ENCODE measurements at regions not wholly inside any gene's neighbourhood (a gene's known extent, or its start where the extent isn't known, plus 50 kb on each side); places are given as distances from the start of the nearest gene placed in this dataset.

- DNase-seq = no peak
Observed at GRCh38 chr2:156864325-156864724, 393.2 kb upstream of the GALNT5 start.

DNA sequence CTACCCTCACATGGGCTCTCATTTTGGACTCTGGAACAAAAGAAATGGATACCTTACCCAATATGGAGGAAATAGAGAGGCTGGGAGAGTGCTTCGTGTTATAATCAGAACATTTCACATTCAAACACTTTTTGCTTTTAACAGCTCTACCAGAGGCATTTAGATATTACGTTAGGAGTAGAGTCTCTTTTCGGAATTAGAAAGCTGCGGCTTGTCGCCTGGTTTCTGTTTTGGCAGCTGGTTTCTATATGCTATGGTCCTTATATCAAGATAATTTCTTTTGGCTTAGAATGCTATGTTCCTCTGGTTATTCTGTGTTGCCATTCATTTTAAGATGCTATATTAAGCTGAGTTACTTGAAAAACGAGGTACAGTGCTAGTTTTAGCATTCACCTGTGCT lies 392.8 kb upstream of the GALNT5 start:
- no peak for DNase-seq

- no peak for DNase-seq
Observed at GRCh38 chr2:156867201-156867600, 390.3 kb upstream of the GALNT5 start.

GRCh38 chr2:156874707-156875106 lies 382.8 kb upstream of the GALNT5 start:
- DNase-seq = no peak

DNA sequence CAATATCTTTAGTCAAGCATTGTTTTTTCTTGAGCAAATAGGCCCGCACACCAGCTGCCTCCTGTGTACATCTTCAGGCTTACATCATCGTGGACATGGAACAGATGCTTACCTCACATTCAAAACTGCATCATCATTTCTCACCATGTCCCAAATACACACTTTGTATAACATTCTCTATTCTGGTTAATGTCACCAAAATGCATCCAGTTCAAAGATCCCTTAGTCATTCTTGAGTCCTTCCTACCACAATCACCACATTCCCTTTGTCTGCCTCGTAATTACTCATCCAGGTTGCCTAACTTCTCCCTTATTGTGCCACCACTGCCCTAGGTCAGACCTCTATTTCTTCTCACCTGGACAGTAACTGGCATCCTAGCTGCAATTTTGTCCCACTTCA lies 373.7 kb upstream of the GALNT5 start:
- no peak for DNase-seq

DNA sequence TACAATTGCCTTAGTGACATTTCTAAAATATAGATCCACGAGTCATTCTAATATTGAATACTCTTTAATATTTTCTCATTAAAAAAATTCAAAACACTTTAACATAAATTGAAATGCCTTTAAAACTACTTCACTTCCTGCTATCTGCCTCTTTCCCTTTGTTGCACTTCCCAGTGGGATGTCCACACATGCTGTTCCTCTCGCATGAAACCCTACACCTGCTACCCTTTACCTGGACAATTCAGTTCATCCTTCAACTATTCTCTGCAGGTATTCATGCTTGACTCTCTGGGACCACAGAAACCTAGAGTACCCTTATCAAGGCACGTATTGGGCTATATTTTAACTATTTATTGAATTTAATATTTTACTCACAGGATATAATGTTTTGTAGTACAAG lies 373.3 kb upstream of the GALNT5 start:
- no peak for DNase-seq

- DNase-seq = no peak
Observed at GRCh38 chr2:156890529-156891148, 366.9 kb upstream of the GALNT5 start.

- no peak for DNase-seq
Observed at GRCh38 chr2:156891609-156892008, 365.9 kb upstream of the GALNT5 start.

DNA sequence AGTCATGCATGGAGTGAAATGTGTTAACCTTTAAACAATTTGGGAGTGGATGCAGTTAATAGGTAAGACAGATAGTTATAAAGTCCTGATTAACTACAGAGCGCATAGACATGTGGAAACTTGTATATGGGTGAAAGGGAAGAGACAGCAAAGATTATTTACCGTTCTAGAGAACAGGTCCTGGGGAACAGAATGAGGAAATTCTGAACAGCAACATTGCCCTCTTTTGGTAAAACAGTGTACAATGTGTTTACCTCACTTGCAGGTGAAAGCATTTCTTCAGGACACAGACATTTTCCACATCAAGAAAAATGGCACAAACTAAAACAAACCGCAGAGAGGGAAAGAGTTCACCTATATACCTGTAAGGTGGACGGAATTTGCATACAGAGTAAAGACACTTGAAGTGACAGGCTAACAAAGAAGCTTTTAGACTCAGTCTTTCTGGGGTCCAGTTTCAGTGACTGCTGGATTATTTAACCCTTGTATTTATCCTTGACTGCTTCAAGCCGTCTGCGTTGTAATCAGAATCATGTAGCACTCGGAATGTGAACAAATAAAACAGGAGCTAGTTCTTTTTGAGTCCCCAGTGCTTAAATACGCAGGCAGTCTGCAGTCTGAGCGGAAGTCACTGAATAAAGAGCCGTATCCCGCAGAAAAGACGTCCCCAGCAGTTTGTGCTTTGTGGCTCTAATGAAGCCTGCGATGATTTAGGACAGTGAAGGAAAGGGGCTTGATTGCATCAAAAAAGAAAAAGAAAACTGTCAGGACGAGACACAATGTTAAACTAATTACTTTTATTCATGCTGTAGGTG lies 364.8 kb upstream of the GALNT5 start:
- DNase-seq = peak; percentile 25

DNA sequence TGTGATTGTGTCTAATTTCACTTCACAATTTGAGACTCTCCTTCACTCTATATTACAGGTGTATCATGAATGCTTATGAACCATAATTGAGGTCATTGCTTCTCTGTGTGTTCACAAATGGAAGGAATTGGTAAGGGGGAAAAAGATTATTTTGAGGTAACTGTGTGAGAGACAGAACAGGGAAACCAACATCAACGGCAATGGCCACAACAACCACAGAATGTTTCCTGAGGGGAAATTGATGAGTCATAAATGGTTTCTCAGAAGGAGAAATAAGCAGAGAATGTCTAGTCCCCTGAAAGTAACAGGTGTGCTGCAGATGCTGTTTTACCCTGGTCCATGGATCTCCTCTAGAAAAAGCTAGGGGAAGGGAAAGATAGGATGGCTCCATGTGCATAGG lies 361.2 kb upstream of the GALNT5 start:
- no peak for DNase-seq

DNA sequence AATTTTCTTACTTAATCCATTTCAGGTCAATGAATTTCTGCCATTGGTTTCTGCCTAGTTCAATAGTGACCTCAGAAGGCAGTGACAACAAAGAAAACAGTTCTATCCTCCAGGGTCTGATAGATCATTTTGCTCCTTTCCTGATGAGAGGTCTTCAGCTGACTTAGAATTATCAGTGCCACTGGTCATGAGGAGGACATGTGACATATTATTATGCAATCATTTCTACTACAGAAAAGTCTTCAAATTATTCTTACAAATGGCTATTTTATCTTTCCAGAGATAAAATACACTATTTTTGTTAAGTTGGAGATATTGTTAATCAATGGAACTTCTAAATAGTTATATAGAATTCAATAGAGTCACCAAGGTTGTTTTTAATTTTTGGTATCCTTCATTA lies 360.0 kb upstream of the GALNT5 start:
- no peak for DNase-seq

- no peak for DNase-seq
Observed at GRCh38 chr2:156901373-156902031, 356.0 kb upstream of the GALNT5 start.

DNA sequence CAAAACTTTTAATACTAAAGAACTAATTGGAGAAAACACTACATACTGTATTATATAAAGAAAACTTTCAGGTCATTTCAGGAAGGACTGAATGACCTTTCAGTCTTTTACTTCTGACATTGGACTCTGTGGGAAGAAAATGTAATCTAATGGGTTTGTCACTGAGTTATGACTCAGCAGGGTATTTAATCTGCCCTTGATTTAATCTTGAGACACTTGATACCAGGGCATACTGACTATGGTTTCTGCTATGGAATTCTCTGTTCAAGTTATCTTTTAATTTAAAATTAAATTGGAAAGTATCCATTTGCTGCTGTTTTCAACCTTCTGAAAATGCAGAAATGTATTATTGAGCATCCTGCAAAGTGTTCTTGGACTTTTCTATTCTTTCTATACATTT lies 354.2 kb upstream of the GALNT5 start:
- no peak for DNase-seq

GRCh38 chr2:156907806-156908205 lies 349.7 kb upstream of the GALNT5 start:
- no peak for DNase-seq

GRCh38 chr2:156908825-156909224 lies 348.7 kb upstream of the GALNT5 start:
- DNase-seq = no peak

- no peak for DNase-seq
Observed at GRCh38 chr2:156909983-156910382, 347.5 kb upstream of the GALNT5 start.

- no peak for DNase-seq
Observed at GRCh38 chr2:156915332-156915731, 342.2 kb upstream of the GALNT5 start.

- DNase-seq = no peak
Observed at GRCh38 chr2:156918410-156918809, 339.1 kb upstream of the GALNT5 start.

GRCh38 chr2:156930423-156930822 lies 327.1 kb upstream of the GALNT5 start:
- DNase-seq = no peak

DNA sequence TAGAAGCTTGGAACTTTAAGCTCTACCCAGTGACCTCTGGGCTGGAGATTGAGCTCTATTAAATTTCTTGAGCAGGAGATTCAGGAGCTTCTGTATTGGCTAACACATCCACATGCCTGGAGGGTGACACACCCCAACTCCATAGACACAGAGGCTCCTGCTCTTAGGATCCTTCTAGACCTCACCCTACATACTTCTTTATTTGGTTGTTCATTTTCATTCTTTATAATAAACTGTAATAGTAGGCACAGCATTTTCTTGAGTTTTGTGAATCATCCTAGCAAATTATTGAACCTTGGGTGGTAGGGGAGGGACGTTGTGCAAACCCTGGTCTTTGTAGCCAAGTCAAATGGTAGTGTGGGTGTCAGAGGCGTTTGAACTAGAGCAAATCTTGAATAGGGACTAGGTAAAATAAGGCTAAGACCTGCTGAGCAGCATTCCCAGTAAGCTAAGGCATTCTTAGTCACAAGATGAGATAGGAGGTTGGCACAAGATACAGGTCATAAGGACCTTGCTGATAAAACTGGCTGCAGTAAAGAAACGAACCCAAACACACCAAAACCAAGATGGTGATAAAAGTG lies 323.8 kb upstream of the GALNT5 start:
- DNase-seq = no peak

DNA sequence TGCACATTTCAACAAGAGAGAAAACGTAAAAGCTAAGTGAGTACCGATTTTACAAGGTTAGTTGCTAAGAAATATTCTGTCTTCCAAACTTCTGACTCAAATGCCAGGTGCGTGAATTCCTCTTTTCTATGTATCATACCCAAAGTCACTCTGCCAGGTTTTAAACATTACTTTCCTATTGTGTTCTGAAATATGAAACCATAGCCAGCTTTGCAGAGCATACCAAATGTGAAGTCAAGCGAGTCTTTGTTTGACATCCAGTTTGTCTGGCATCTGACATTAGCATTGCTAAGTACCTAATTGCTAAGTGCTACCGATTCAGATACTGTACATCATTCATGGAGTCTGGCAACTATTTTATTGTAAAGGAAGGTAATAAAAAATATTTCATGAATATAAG lies 321.9 kb upstream of the GALNT5 start:
- DNase-seq = no peak

- no peak for DNase-seq
Observed at GRCh38 chr2:156937430-156937829, 320.1 kb upstream of the GALNT5 start.

DNA sequence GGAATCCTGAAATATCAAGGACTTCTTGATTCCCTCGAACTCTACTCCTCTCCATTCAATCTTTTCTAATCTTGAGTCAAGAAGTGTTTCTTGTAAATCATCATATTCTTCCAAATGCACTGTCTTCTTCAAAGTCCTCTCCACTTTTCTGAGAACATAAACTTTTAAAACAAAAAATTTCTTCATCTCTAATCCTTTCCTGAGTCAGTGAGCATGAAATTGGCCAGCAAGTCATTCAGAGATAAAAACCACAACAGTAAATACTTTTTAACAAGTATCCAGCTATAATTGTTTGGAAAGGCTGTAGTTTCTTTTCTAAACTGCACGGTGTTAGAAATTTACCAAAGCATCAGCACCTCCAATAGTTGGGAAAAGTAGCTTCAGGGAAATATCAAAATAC lies 312.6 kb upstream of the GALNT5 start:
- DNase-seq = no peak

DNA sequence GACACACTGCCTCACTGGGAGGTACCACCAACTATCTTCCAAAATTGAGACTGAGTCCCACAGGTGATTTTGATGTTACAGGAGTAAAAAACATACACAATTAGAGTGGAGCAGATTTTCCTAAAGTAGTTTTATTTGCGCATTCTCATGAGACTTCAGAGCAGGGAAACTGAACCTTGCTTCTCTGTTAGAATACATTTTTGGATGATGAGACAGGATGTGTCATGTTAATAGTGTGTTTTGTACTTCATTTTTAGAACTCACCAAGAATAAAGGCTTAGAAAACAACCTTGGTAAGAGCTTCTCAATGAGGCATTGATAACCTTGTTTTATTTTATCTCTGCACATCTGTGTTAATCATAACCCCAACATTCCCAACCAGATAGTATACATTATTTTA lies 310.2 kb upstream of the GALNT5 start:
- no peak for DNase-seq

All from hematopoietic multipotent progenitor cell treated with erythropoietin and hydrocortisone succinate and interleukin-3 and kit ligand, for 8 days (in vitro differentiated cells).